Fibroblast of skin of right biceps (primary cell): ENCODE measurements at regions not wholly inside any gene's neighbourhood (a gene's known extent, or its start where the extent isn't known, plus 50 kb on each side); places are given as distances from the start of the nearest gene placed in this dataset.
"Not testable (repeated sequence)": the region's sequence is repeated elsewhere in the genome, so short reads cannot be mapped to it uniquely, and the experiment has no call there.

Experiments
- DNase-seq: peaks from one replicate; pipeline ENCODE4 v3.0.0-alpha.2; 2013

- DNase-seq: no peak
Observed at GRCh38 chr12:86521870-86522269, 265.7 kb upstream of the MGAT4C start.

DNA sequence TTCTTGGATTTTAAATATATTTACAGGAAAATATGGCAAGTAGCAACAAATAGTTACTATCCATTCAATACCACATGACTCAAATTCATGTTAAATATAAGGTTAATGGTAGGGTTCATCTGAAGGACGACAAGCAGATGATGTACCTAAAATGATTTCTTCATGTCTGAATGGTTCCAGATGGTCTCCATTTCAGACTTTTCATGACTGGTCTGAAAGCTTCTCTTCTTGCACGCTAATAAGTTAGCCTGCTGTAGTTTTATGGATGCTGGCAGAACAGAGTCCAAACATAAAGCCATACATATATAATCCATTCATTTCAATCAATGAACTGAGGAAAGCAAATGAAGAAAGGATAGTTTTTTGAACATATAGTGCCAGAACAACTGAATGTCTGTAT, 257.0 kb upstream of the MGAT4C start:
- DNase-seq: peak; percentile 53

- no peak for DNase-seq
Observed at GRCh38 chr12:86496595-86496994, 240.4 kb upstream of the MGAT4C start.

- DNase-seq: no peak
Observed at GRCh38 chr12:86484473-86484872, 228.3 kb upstream of the MGAT4C start.

GRCh38 chr12:86473231-86473630, 217.0 kb upstream of the MGAT4C start:
- DNase-seq: no peak

DNA sequence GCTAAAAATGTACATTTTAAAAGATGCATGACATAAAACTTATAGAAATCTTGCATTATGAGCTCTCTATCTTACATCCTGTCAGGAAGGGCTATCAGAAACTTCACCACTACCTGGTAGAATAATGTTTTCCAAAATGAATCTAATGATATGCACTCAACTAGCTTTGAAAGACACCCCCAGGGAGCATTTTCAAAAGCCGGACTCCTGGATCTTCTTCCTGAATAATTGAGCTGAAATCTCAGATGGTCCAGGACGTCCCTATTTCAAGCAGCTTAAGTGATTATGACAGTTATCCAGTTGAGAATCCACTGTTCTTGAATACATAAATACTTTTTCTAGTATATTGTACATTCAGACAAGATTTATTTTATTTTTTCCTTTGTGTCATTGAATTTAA, 200.6 kb upstream of the MGAT4C start:
- no peak for DNase-seq

- DNase-seq: no peak
Observed at GRCh38 chr12:86456241-86456640, 200.1 kb upstream of the MGAT4C start.

DNA sequence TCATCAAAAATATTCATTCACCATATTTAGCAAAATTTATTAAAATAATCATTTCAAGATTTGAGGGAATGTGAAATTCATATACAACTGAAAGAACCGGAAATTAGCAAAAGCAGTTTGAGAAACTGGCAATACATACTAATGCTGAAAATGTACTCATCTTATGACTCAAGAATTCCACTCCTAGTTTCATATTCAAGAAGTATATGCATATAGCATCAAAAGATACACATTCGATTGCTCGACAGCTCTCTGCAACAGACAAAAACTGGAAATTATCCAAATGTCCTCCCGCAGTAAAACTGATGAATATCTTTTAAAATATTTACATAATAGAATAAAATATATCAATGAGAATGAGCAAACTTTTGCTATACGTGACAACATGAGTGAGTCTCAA, 189.2 kb upstream of the MGAT4C start:
- peak; percentile 3 for DNase-seq

DNA sequence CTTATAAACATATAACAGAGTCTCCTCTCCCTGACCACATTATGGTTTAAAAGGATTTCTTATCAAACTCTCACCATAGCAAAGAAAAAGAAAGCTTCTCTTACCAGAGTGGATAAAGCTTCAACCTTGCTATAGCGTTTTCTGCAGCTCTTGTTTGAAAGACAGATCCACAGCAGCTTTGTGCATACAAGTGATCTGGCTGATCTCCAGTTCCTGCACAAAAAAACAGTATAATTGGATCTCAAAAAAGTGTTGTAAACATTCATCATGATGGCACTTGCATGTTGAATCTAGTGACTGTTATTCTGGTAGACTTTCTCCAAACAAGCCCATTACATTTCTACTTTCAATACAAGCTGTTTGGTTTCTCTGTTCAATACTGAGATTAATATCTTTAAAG, 178.9 kb upstream of the MGAT4C start:
- DNase-seq: no peak

- DNase-seq: no peak
Observed at GRCh38 chr12:86429824-86430223, 173.6 kb upstream of the MGAT4C start.

- no peak for DNase-seq
Observed at GRCh38 chr12:86421333-86421732, 165.1 kb upstream of the MGAT4C start.

DNA sequence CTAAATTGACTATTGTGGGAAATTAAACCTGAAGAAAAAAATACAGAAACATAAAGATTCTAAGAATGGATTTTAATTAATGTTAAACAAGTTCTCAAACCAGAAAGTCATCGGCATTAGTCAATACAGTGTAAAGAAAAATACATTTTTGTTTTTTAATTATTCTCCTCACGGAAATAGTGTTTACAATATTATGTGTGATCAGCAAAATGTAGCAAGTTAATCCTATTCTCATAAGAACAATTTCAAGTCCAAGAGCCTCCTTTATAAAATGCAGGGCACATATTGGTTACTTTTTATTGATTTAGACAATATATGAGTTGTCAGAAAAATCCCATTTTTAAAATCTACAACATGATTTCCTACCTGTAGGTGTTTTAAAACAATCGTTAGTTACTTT, 158.0 kb upstream of the MGAT4C start:
- DNase-seq: no peak

DNA sequence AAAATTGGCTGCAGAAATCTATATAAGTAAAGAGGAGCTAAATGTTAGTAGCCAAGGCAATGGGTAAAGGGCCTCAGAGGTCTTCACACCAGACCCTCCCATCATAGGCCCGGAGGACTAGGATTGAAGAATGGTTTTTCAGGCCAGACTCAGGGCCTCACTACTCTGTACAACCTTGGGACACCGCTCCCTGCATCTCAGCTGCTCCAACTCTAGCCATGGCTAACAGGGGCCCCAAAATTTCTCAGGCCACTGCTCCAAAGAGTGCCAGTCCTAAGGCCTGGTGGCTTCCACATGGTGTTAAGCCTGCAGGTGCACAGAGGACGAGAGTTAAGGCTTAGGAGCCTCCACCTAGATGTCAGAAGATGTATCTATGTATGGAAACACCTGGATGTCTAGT, 155.5 kb upstream of the MGAT4C start:
- DNase-seq: no peak

DNA sequence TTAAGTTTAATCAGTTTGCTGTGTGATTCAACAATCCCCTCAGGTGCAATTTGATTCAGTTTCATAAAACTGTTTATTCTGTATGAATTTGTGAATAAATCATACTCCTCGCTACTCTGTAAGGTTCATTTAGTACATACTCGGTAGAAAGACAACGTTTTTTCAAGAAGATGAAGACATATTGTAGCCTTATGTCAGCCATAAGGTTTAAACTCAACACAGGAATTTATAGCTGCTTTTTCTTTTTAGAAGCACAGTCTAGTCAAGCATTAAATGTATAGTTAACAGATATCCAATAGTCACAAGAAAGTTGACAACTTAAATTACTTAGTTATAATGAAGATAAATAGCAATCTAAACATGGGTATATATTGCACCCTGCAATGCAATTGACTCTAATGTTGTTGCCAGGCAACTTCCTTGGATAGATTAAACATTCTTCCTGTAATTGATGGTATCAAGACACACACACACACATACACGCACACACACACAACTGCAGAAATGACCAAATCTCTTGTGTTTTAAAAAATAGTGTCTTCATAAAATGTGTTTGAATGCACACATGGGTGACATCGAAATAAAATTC, 151.5 kb upstream of the MGAT4C start:
- no peak for DNase-seq

GRCh38 chr12:86389949-86390348, 133.8 kb upstream of the MGAT4C start:
- DNase-seq: peak; percentile 10

DNA sequence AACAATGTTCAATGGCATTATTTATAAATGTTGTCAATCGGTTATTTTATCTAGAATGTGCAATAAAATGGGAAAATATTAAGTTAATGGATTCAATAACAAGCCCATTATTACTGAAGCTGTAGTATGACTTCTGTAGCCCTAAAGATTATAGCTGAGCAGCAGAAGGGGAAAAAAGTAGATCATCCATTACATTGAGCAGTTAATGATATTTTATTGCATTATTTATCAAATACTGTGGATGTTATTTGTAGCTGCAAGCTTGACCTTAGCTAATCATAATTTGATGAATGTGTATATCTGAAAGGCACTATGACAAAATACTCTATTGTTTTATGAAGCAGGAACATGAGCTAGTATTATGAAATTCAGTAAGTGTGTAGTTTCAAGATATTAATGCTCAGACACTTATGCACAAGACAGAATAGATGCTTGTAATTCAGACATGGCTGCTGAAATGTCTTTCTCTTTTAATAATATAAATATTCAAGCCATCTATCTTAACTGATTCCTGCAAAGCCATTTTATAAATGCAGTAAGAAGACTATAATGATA, 131.5 kb upstream of the MGAT4C start:
- no peak for DNase-seq

GRCh38 chr12:86383759-86384158, 127.6 kb upstream of the MGAT4C start:
- DNase-seq: not testable (repeated sequence)

DNA sequence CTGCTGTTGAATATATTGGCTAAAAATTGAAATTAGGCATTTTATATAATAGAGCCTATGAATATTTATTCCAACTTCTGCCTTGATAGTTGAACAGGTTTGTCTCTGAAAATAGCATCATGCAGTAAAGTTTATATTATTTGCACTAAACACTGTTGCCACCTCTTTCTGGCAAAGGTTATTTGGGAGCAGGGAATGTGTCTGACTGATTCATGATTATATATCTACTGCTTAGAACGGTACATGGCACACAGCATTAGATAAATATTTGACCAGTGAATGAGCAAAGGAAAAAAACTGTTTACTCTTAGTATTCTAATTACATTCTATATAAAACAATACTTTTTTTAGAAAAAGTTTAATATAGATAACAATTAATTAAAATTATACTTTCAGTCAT, 123.1 kb upstream of the MGAT4C start:
- DNase-seq: no peak

- DNase-seq: no peak
Observed at GRCh38 chr12:86376052-86376451, 119.9 kb upstream of the MGAT4C start.

DNA sequence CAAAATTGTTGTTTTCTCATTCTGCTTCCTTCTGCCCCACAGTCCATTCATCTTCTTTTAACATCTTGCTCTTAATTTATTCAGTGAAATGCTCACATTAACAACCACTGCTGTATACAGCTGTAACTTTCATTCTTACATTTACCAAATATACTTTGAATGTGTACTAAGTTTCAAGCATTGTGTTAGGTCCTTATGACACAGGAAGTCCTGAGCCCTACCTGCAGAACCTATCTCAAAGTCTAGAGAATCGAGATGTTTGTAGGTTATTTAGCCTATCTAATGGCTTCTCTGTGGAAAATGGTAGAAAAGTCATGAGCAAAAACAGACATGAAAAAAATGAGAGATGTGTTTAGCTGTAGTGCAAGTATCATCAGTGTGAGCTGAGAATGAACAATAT, 117.6 kb upstream of the MGAT4C start:
- no peak for DNase-seq

- DNase-seq: no peak
Observed at GRCh38 chr12:86367137-86367536, 110.9 kb upstream of the MGAT4C start.

DNA sequence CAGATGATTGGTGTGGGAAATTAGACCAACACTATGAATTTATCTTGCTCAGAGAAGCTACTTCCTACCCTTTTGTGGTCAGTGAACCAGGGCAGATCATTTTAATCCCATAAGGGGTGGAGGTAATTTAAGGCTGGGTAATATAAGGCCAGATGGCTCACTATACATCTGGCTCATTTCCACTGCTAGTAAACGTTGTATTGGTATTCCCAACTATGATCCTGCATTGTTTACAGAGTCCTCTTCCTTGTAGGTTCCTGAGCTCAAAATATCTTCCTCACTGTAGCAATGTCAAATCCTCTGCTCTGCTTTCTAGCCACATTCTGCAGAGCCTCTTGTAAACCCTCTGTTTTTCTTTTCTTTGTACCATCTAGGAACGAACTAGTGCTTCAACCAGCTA, 93.0 kb upstream of the MGAT4C start:
- no peak for DNase-seq

GRCh38 chr12:86333955-86334522, 77.8 kb upstream of the MGAT4C start:
- DNase-seq: no peak

- no peak for DNase-seq
Observed at GRCh38 chr12:86331457-86331856, 75.3 kb upstream of the MGAT4C start.

DNA sequence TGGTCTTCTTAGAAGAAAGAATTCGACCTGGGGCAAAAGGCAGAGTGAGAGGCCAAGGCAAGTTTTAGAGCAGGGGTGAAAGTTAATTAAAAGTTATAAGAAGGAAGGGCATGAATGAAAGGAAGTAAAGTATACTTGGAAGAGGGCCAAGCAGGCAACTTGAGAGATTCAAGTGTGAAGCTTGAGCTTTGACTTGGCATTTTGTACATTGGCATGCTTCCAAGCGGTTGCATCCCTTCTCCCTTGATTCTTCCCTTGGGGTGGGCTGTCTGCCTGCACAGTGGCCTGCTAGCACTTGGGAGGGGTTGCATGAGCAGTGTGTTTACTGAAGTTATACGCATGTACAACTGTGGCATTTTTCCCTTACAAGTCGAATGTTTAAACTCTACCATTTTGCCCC, 74.8 kb upstream of the MGAT4C start:
- DNase-seq: no peak
